SK-N-SH (cell line): ENCODE measurements at regions not wholly inside any gene's neighbourhood (a gene's known extent, or its start where the extent isn't known, plus 50 kb on each side); places are given as distances from the start of the nearest gene placed in this dataset.

Experiments used
- CTCF ChIP-seq: fragments of 200-600 bp; sonication (generic); IDR thresholded peaks from 2 replicates; pipeline ENCODE4 v1.6.1; 2017; ENCODE audit warnings: antibody characterized with exemption, mild to moderate bottlenecking, moderate library complexity
- GATA2 ChIP-seq: sonication (generic); formaldehyde crosslinking; IDR thresholded peaks from 2 replicates; pipeline ENCODE4 v1.5.0; 2020; ENCODE audit warnings: mild to moderate bottlenecking, missing genetic modification reagents
- RXRA ChIP-seq: IDR thresholded peaks from 2 replicates; pipeline ENCODE4 v1.4.0; 2012; ENCODE audit warnings: low read depth, mild to moderate bottlenecking, borderline replicate concordance
- SMC3 ChIP-seq: IDR thresholded peaks from 2 replicates; pipeline ENCODE4 v1.6.1; 2012; ENCODE audit warnings: low read depth, low read length, improper control_type of control experiment
- TF ChIP-seq, protein P1 (sequence below): IDR thresholded peaks from 2 replicates; pipeline ENCODE4 v1.6.1; 2012; ENCODE audit warnings: mild to moderate bottlenecking, low read depth, low read length, moderate library complexity

- TF ChIP-seq SMC3 (no peak), CTCF (no peak), GATA2 (CRISPR knock-in tag) (no peak), RXRA (no peak)
- TF ChIP-seq, protein P1, sequence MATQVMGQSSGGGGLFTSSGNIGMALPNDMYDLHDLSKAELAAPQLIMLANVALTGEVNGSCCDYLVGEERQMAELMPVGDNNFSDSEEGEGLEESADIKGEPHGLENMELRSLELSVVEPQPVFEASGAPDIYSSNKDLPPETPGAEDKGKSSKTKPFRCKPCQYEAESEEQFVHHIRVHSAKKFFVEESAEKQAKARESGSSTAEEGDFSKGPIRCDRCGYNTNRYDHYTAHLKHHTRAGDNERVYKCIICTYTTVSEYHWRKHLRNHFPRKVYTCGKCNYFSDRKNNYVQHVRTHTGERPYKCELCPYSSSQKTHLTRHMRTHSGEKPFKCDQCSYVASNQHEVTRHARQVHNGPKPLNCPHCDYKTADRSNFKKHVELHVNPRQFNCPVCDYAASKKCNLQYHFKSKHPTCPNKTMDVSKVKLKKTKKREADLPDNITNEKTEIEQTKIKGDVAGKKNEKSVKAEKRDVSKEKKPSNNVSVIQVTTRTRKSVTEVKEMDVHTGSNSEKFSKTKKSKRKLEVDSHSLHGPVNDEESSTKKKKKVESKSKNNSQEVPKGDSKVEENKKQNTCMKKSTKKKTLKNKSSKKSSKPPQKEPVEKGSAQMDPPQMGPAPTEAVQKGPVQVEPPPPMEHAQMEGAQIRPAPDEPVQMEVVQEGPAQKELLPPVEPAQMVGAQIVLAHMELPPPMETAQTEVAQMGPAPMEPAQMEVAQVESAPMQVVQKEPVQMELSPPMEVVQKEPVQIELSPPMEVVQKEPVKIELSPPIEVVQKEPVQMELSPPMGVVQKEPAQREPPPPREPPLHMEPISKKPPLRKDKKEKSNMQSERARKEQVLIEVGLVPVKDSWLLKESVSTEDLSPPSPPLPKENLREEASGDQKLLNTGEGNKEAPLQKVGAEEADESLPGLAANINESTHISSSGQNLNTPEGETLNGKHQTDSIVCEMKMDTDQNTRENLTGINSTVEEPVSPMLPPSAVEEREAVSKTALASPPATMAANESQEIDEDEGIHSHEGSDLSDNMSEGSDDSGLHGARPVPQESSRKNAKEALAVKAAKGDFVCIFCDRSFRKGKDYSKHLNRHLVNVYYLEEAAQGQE = no peak
Measured at GRCh38 chr13:62846302-62846701, 1430.7 kb upstream of the PCDH20 start.
